KMS-11 (cell line): ENCODE measurements at regions not wholly inside any gene's neighbourhood (a gene's known extent, or its start where the extent isn't known, plus 50 kb on each side); places are given as distances from the start of the nearest gene placed in this dataset.
"Not testable (repeated sequence)": the region's sequence is repeated elsewhere in the genome, so short reads cannot be mapped to it uniquely, and the experiment has no call there.

Experiments used
- H2AFZ ChIP-seq: fragments of 200-600 bp; sonication (generic); 2 replicates; pipeline ENCODE4 v1.6.1; 2016; ENCODE audit warnings: antibody characterized with exemption, mixed run types, low read depth
- H3K27ac ChIP-seq: fragments of 200-600 bp; sonication (generic); 2 replicates; pipeline ENCODE4 v1.6.1; 2016; ENCODE audit warnings: mild to moderate bottlenecking, mixed run types
- H3K27me3 ChIP-seq: fragments of 200-600 bp; sonication (generic); 2 replicates; pipeline ENCODE4 v1.6.1; 2017; ENCODE audit warnings: mild to moderate bottlenecking, low read depth, mixed run types, moderate library complexity; ENCODE audit not compliant: insufficient read depth
- H3K36me3 ChIP-seq: fragments of 200-600 bp; sonication (generic); 2 replicates; pipeline ENCODE4 v1.6.1; 2017; ENCODE audit warnings: mild to moderate bottlenecking, mixed run types; ENCODE audit not compliant: insufficient read depth
- H3K4me1 ChIP-seq: fragments of 200-600 bp; sonication (generic); 2 replicates; pipeline ENCODE4 v1.6.1; 2016; ENCODE audit warnings: mild to moderate bottlenecking, low read depth, mixed run types; ENCODE audit not compliant: poor library complexity, severe bottlenecking
- H3K4me2 ChIP-seq: fragments of 200-600 bp; sonication (generic); 2 replicates; pipeline ENCODE4 v1.7.0; 2016; ENCODE audit warnings: mild to moderate bottlenecking, mixed run types
- H3K4me3 ChIP-seq: fragments of 200-600 bp; sonication (generic); IDR thresholded peaks from 2 replicates; pipeline ENCODE4 v1.6.1; 2017; ENCODE audit warnings: low read depth, low read length, mixed read lengths; ENCODE audit not compliant: insufficient read depth
- H3K79me2 ChIP-seq: fragments of 200-600 bp; sonication (generic); 2 replicates; pipeline ENCODE4 v1.6.1; 2016; ENCODE audit warnings: low read depth, mixed run types; ENCODE audit not compliant: insufficient read depth
- H3K9ac ChIP-seq: fragments of 200-600 bp; sonication (generic); 2 replicates; pipeline ENCODE4 v1.6.1; 2016; ENCODE audit warnings: mild to moderate bottlenecking, mixed run types
- H4K20me1 ChIP-seq: fragments of 200-600 bp; sonication (generic); 2 replicates; pipeline ENCODE4 v1.6.1; 2016; ENCODE audit warnings: mild to moderate bottlenecking, mixed run types; ENCODE audit not compliant: insufficient read depth
- TF ChIP-seq, protein P1 (sequence below): fragments of 200-600 bp; sonication (generic); conservative IDR thresholded peaks from 2 replicates; pipeline ENCODE4 v1.6.1; 2017; ENCODE audit warnings: low read depth, mild to moderate bottlenecking, antibody characterized with exemption, low read length, moderate library complexity, mixed read lengths

DNA sequence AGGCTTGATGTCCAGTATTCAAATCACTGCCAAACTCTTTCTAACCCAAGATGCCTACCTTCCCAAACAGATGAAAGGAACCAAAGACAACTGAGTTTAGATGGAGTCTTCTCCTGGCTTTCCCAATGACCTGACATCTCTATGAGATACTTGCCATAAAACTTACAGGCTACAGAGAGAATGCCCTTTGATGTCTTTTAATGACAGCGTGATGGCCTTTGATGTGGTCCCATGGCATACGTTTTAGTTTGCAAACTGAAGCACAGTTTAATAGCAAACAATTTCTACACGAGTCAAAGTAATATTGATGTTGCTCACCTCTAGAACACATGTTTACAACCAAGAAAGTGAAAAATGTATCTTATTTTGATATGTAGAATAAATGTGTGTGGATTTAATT lies 73.2 kb downstream of the ZIC4 start:
- Histone ChIP-seq H3K79me2 (no peaks in the 10 kb centered on the region), H3K36me3 (no peaks in the 10 kb centered on the region), H3K4me3 (no peak overlapping the region), H3K27ac (no peak overlapping the region), H3K9ac (no peak overlapping the region), H4K20me1 (no peaks in the 10 kb centered on the region), H2AFZ (no peak overlapping the region), H3K27me3 (no peaks in the 10 kb centered on the region), H3K4me2 (no peak overlapping the region), H3K4me1 (no peaks in the 10 kb centered on the region)
- TF ChIP-seq, protein P1, sequence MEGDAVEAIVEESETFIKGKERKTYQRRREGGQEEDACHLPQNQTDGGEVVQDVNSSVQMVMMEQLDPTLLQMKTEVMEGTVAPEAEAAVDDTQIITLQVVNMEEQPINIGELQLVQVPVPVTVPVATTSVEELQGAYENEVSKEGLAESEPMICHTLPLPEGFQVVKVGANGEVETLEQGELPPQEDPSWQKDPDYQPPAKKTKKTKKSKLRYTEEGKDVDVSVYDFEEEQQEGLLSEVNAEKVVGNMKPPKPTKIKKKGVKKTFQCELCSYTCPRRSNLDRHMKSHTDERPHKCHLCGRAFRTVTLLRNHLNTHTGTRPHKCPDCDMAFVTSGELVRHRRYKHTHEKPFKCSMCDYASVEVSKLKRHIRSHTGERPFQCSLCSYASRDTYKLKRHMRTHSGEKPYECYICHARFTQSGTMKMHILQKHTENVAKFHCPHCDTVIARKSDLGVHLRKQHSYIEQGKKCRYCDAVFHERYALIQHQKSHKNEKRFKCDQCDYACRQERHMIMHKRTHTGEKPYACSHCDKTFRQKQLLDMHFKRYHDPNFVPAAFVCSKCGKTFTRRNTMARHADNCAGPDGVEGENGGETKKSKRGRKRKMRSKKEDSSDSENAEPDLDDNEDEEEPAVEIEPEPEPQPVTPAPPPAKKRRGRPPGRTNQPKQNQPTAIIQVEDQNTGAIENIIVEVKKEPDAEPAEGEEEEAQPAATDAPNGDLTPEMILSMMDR = no peak

DNA sequence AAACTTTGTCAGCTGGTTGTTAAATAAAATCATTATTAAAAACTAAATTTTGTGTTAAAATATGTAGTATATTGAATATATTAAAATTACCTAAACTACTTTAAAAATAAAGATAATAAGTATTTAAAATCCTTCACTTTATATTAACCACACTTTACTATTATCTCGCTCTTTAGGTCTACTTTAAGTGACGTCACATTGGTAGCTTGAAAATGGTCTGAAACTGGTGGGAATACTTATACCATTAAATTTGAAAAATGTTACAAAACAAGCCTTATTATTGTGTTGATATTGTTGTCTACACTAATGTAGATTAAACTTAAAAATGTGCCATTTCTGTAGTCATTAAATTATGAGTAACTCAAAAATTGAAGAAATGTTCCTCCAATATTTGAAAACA lies 77.6 kb downstream of the ZIC4 start:
- H3K27ac ChIP-seq = no peak overlapping the region
- no peaks in the 10 kb centered on the region for H3K27me3 ChIP-seq
- no peaks in the 10 kb centered on the region for H4K20me1 ChIP-seq
- no peaks in the 10 kb centered on the region for H3K36me3 ChIP-seq
- no peak overlapping the region for H3K9ac ChIP-seq
- no peaks in the 10 kb centered on the region for H3K79me2 ChIP-seq
- H3K4me2 ChIP-seq = no peak overlapping the region
- no peak overlapping the region for H3K4me3 ChIP-seq
- H3K4me1 ChIP-seq = no peaks in the 10 kb centered on the region
- no peak overlapping the region for H2AFZ ChIP-seq
- TF ChIP-seq, protein P1 = no peak

DNA sequence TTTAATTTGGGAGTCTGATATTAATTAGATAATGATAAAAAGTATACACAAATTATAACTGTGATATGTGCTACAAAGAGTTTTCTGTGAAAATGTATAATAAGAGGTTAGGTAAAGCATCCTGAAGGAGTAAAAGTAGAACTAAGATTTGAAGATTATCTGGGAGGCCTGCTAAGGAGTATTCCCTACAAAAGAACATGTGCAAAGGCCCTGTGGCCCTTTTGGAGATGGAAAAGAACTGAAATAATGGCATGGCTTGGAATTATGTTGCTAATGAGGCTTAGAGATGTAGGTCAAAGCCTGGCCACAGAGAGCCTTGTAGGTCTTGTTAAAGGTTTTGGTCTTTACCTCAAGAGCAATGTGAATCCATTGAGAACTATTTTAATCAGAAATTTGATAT lies 82.0 kb downstream of the ZIC4 start:
- H3K4me1 ChIP-seq = no peaks in the 10 kb centered on the region
- H3K27ac ChIP-seq = no peak overlapping the region
- no peaks in the 10 kb centered on the region for H3K79me2 ChIP-seq
- no peak overlapping the region for H3K9ac ChIP-seq
- H2AFZ ChIP-seq = no peak overlapping the region
- TF ChIP-seq, protein P1 = no peak
- no peaks in the 10 kb centered on the region for H3K27me3 ChIP-seq
- no peak overlapping the region for H3K4me2 ChIP-seq
- H4K20me1 ChIP-seq = no peaks in the 10 kb centered on the region
- H3K4me3 ChIP-seq = no peak overlapping the region
- no peaks in the 10 kb centered on the region for H3K36me3 ChIP-seq

DNA sequence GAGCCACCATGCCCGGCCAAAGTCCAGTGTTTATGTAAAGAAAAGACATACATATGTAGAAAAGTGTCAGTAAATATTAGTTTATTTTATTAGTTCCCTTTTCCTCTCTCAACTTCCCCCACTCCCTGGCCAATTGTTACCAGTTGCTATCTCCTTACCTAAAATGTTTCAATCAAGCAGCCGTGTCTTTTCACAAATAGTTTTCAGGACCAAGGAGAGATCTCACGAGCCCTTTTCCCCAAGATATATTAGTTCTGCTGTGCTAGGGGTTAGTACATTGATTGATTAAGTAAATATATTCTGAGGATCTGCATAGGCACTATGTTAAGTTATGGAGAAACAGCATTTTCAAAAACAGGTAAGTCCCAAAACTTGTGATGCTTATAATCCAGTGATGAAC lies 87.4 kb downstream of the ZIC4 start:
- no peaks in the 10 kb centered on the region for H4K20me1 ChIP-seq
- no peaks in the 10 kb centered on the region for H3K27me3 ChIP-seq
- no peak overlapping the region for H2AFZ ChIP-seq
- H3K79me2 ChIP-seq = no peaks in the 10 kb centered on the region
- H3K27ac ChIP-seq = no peak overlapping the region
- H3K4me3 ChIP-seq = no peak overlapping the region
- H3K36me3 ChIP-seq = no peaks in the 10 kb centered on the region
- H3K4me2 ChIP-seq = no peak overlapping the region
- H3K4me1 ChIP-seq = no peaks in the 10 kb centered on the region
- TF ChIP-seq, protein P1 = no peak
- no peak overlapping the region for H3K9ac ChIP-seq

DNA sequence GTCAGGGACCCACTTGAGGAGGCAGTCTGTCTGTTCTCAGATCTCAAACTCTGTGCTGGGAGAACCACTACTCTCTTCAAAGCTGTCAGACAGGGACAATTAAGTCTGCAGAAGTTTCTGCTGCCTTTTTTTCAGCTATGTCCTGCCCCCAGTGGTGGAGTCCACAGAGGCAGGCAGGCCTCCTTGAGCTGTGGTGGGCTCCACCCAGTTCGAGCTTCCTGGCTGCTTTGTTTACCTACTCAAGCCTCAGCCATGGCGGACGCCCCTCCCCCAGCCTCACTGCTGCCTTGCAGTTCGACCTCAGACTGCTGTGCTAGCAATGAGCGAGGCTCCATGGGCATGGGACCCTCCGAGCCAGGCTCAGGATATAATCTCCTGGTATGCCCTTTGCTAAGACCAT lies 89.3 kb downstream of the ZIC4 start:
- not testable (repeated sequence) for H4K20me1 ChIP-seq, H3K9ac ChIP-seq, H3K36me3 ChIP-seq, H3K4me1 ChIP-seq, H3K4me2 ChIP-seq, H3K4me3 ChIP-seq, H3K27ac ChIP-seq, H3K27me3 ChIP-seq, H2AFZ ChIP-seq, H3K79me2 ChIP-seq
